ENCODE measurements at regions not wholly inside any gene's neighbourhood (a gene's known extent, or its start where the extent isn't known, plus 50 kb on each side); places are given as distances from the start of the nearest gene placed in this dataset.

DNA sequence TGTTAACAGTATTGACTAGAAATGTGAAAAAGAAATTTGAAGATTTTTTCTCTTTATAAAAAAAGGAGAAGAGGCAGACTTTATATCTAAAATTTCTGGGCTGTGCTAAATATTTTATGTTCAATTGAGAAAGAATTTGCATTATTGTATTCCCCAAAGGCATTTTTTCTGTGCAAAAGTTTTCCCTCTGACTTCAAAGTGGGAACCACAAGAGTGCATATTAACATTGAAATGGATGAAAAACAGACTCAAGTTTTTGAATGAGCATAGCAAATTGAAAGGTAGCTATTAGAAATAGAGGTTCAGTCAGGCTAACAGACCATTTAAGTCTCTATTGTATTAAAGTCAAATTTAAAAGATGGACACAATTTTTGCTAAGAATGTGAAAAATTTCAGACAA, 95.2 kb downstream of the RASSF9 start:
- Histone ChIP-seq H3K36me3 (ENCODE audit: control insufficient read depth in 2 of 2, insufficient read depth in 1 of 2, low read length in 2 of 2) (no peaks in the 10 kb centered on the region), H3K4me1 (ENCODE audit: control insufficient read depth, insufficient read depth, low read length) (no peaks in the 10 kb centered on the region), H3K27ac (ENCODE audit: extremely low read depth, low read depth, low read length) (no peak overlapping the region), H3K4me3 (ENCODE audit: low read depth, low read length) (no peak overlapping the region), H3K9me3 (ENCODE audit: control insufficient read depth, insufficient read depth, low read depth, low read length) (no peaks in the 10 kb centered on the region)
- no peak for TF ChIP-seq ZNF302 (tag by site-specific recombination; IDR thresholded peaks at IDR 0.05; ENCODE audit: low read depth)
- TF ChIP-seq ZNF558 (tag by site-specific recombination; IDR thresholded peaks at IDR 0.05), result no peak
- TF ChIP-seq, protein P1, sequence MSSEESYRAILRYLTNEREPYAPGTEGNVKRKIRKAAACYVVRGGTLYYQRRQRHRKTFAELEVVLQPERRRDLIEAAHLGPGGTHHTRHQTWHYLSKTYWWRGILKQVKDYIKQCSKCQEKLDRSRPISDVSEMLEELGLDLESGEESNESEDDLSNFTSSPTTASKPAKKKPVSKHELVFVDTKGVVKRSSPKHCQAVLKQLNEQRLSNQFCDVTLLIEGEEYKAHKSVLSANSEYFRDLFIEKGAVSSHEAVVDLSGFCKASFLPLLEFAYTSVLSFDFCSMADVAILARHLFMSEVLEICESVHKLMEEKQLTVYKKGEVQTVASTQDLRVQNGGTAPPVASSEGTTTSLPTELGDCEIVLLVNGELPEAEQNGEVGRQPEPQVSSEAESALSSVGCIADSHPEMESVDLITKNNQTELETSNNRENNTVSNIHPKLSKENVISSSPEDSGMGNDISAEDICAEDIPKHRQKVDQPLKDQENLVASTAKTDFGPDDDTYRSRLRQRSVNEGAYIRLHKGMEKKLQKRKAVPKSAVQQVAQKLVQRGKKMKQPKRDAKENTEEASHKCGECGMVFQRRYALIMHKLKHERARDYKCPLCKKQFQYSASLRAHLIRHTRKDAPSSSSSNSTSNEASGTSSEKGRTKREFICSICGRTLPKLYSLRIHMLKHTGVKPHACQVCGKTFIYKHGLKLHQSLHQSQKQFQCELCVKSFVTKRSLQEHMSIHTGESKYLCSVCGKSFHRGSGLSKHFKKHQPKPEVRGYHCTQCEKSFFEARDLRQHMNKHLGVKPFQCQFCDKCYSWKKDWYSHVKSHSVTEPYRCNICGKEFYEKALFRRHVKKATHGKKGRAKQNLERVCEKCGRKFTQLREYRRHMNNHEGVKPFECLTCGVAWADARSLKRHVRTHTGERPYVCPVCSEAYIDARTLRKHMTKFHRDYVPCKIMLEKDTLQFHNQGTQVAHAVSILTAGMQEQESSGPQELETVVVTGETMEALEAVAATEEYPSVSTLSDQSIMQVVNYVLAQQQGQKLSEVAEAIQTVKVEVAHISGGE (tag by site-specific recombination; conservative IDR thresholded peaks at IDR 0.05; ENCODE audit: low read depth), result no peak
- TF ChIP-seq, protein P2, sequence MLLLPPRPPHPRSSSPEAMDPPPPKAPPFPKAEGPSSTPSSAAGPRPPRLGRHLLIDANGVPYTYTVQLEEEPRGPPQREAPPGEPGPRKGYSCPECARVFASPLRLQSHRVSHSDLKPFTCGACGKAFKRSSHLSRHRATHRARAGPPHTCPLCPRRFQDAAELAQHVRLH (tag by site-specific recombination; IDR thresholded peaks at IDR 0.05), result no peak
- no peak for TF ChIP-seq ZNF211 (tag by site-specific recombination; IDR thresholded peaks at IDR 0.05; ENCODE audit: low read depth)
- TF ChIP-seq, protein P3, sequence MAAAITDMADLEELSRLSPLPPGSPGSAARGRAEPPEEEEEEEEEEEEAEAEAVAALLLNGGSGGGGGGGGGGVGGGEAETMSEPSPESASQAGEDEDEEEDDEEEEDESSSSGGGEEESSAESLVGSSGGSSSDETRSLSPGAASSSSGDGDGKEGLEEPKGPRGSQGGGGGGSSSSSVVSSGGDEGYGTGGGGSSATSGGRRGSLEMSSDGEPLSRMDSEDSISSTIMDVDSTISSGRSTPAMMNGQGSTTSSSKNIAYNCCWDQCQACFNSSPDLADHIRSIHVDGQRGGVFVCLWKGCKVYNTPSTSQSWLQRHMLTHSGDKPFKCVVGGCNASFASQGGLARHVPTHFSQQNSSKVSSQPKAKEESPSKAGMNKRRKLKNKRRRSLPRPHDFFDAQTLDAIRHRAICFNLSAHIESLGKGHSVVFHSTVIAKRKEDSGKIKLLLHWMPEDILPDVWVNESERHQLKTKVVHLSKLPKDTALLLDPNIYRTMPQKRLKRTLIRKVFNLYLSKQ (tag by site-specific recombination; IDR thresholded peaks at IDR 0.05; ENCODE audit: borderline replicate concordance), result no peak
- no peak for TF ChIP-seq ZFP41 (tag by site-specific recombination; IDR thresholded peaks at IDR 0.05; ENCODE audit: borderline replicate concordance)
- TF ChIP-seq ZNF354C (tag by site-specific recombination; IDR thresholded peaks at IDR 0.05; ENCODE audit: borderline replicate concordance, low read depth), result no peak
- no peak for TF ChIP-seq ZNF311 (tag by site-specific recombination; IDR thresholded peaks at IDR 0.05; ENCODE audit: borderline replicate concordance)
- TF ChIP-seq ZNF473 (tag by site-specific recombination; IDR thresholded peaks at IDR 0.05), result no peak
- TF ChIP-seq ZNF174 (tag by site-specific recombination; IDR thresholded peaks at IDR 0.05), result no peak
- no peak for TF ChIP-seq ZNF341 (tag by site-specific recombination; IDR thresholded peaks at IDR 0.05; ENCODE audit: low read depth)
- ChIA-PET CTCF (no interaction called here), POLR2A (no interaction called here)

DNA sequence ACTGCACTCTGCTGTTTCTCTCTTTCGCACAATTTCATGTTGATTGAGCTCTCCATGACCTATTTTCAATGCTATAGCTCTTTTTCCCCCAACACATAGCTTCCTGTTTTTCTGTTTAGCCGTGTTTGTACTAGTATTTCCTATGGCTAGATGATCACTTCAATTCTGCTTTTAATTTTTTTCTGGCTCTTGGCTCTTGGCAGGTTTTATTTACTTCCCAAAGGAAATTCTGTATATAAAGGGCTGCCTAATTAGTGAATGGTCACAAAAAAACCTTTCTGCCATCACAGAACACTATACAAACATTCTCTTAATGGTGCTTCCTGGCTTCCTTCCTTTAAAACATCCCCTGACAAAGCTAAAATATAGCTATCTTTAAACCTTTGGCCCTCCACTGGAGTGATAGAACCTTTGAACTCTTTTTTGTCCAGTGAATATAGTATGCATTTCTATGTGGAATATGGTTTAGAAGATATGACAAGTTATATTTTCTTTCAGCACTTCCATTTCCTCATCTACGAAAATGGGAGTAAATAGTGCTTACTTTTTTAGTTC, 88.2 kb downstream of the RASSF9 start:
- TF ChIP-seq REPIN1 (tag by site-specific recombination; IDR thresholded peaks at IDR 0.05; ENCODE audit: low read depth) (no peak), ZNF777 (tag by site-specific recombination; IDR thresholded peaks at IDR 0.05; ENCODE audit: borderline replicate concordance) (no peak), ZNF132 (tag by site-specific recombination; IDR thresholded peaks at IDR 0.05; ENCODE audit: borderline replicate concordance) (no peak), ZNF544 (tag by site-specific recombination; IDR thresholded peaks at IDR 0.05) (no peak)
- TF ChIP-seq, protein P4, sequence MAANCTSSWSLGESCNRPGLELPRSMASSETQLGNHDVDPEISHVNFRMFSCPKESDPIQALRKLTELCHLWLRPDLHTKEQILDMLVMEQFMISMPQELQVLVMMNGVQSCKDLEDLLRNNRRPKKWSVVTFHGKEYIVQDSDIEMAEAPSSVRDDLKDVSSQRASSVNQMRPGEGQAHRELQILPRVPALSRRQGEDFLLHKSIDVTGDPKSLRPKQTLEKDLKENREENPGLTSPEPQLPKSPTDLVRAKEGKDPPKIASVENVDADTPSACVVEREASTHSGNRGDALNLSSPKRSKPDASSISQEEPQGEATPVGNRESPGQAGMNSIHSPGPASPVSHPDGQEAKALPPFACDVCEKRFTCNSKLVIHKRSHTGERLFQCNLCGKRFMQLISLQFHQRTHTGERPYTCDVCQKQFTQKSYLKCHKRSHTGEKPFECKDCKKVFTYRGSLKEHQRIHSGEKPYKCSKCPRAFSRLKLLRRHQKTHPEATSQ (tag by site-specific recombination; IDR thresholded peaks at IDR 0.05), result no peak
- ChIA-PET POLR2A (no interaction called here), CTCF (interaction anchor here (0.7 kb wide), 1 partner anchor 1751 kb away, joined by 3 read pairs; no protein-coding TSS in a partner anchor)
- Histone ChIP-seq H3K4me1 (ENCODE audit: control insufficient read depth, insufficient read depth, low read length) (no peaks in the 10 kb centered on the region), H3K27ac (ENCODE audit: extremely low read depth, low read depth, low read length) (no peak overlapping the region), H3K4me3 (ENCODE audit: low read depth, low read length) (no peak overlapping the region), H3K9me3 (ENCODE audit: control insufficient read depth, insufficient read depth, low read depth, low read length) (no peaks in the 10 kb centered on the region), H3K36me3 (ENCODE audit: control insufficient read depth in 2 of 2, insufficient read depth in 1 of 2, low read length in 2 of 2) (no peaks in the 10 kb centered on the region)

All from HEK293 (cell line).